ENCODE measurements at regions not wholly inside any gene's neighbourhood (a gene's known extent, or its start where the extent isn't known, plus 50 kb on each side); places are given as distances from the start of the nearest gene placed in this dataset.

DNA sequence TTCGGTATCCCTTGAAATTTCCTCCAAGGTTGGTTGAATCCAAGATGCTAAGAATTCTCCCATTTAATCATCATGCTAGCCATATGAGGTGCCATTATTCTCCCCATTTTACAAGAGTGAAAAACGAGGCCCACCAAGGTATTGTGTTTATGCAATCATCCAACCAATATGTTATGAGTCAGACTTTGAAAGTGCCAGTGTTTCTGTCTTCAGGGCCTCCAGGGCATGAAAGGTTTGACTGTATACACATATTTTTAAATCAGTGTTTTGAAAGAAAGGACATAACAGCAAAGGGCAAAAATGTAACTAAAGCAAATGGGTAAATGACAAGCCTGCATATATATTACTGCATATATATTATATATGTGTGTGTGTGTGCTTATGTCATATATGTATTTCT, 541.2 kb upstream of the SMIM31 start:
- TF ChIP-seq, protein P1, sequence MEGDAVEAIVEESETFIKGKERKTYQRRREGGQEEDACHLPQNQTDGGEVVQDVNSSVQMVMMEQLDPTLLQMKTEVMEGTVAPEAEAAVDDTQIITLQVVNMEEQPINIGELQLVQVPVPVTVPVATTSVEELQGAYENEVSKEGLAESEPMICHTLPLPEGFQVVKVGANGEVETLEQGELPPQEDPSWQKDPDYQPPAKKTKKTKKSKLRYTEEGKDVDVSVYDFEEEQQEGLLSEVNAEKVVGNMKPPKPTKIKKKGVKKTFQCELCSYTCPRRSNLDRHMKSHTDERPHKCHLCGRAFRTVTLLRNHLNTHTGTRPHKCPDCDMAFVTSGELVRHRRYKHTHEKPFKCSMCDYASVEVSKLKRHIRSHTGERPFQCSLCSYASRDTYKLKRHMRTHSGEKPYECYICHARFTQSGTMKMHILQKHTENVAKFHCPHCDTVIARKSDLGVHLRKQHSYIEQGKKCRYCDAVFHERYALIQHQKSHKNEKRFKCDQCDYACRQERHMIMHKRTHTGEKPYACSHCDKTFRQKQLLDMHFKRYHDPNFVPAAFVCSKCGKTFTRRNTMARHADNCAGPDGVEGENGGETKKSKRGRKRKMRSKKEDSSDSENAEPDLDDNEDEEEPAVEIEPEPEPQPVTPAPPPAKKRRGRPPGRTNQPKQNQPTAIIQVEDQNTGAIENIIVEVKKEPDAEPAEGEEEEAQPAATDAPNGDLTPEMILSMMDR (conservative IDR thresholded peaks at IDR 0.05; ENCODE audit: low read length): no peak
- TF ChIP-seq EZH2phosphoT487 (IDR thresholded peaks at IDR 0.05; ENCODE audit: borderline replicate concordance, low read depth, low read length): no peak

Measured in OCI-LY7 (cell line).